Ovary (tissue), 3 donors: ENCODE measurements at regions not wholly inside any gene's neighbourhood (a gene's known extent, or its start where the extent isn't known, plus 50 kb on each side); places are given as distances from the start of the nearest gene placed in this dataset.

Experiments used
- CTCF ChIP-seq, 3 donors: fragments of 450-650 bp in 2 of 3; fragments of 200-600 bp in 1 of 3; IDR thresholded peaks; one replicate each; pipeline versions ENCODE4 v1.5.1 to v1.8.0; 2016 to 2022; ENCODE audit warnings: antibody characterized with exemption in 3 of 3, mild to moderate bottlenecking in 1 of 3
- EP300 ChIP-seq: sonication (generic); formaldehyde crosslinking; IDR thresholded peaks from one replicate; pipeline ENCODE4 v1.6.1; 2017; ENCODE audit warnings: antibody characterized with exemption
- donor health status: DM: no; HTN: no; CAD: no.

DNA sequence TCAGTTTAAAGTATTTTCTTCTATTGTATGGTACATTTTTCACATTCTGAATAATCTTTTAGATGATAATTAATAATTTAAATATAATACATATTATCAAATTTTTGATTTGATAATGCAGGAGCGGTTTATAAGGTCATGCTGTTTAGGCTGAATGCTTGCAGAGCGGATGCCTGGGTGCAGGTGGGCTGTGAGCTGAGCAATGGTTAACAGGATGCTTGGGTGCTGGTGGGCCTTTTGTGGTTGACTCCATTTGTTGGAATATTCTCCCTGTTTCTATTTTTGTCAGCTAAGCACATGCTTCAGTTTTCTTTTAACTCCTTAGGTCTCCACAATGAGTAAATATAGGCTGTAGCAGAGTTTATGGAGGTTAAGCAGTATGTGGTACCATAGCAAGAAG lies 1549.3 kb downstream of the OTOL1 start:
- TF ChIP-seq CTCF (IDR thresholded peaks at IDR 0.05): no peak
- TF ChIP-seq EP300: no peak
